BLaER1 treated with 17β-estradiol and CSF1 and Interleukin-3, amounts not matched to agents 10 nM and 100 nM (cell line): ENCODE measurements at regions not wholly inside any gene's neighbourhood (a gene's known extent, or its start where the extent isn't known, plus 50 kb on each side); places are given as distances from the start of the nearest gene placed in this dataset.

Source experiments
- H3K27ac ChIP-seq, 11 experiments: shearing (Covaris generic); formaldehyde crosslinking; 2 replicates each; pipeline ENCODE4 v1.8.1; 2022
- H3K27me3 ChIP-seq, 11 experiments: shearing (Covaris generic); formaldehyde crosslinking; 2 replicates each; pipeline ENCODE4 v1.8.1; 2022
- H3K36me3 ChIP-seq, 11 experiments: shearing (Covaris generic); formaldehyde crosslinking; 2 replicates each; pipeline ENCODE4 v1.8.1; 2022
- H3K4me1 ChIP-seq, 10 experiments: shearing (Covaris generic); formaldehyde crosslinking; 2 replicates each; pipeline ENCODE4 v1.8.1; 2022
- H3K4me2 ChIP-seq, 11 experiments: shearing (Covaris generic); formaldehyde crosslinking; 2 replicates each; pipeline ENCODE4 v1.8.1; 2022
- H3K4me3 ChIP-seq, 10 experiments: shearing (Covaris generic); formaldehyde crosslinking; 2 replicates each; pipeline ENCODE4 v1.8.1; 2022
- H3K9ac ChIP-seq, 11 experiments: shearing (Covaris generic); formaldehyde crosslinking; 2 replicates each; pipeline ENCODE4 v1.8.1; 2022
- H3K9me3 ChIP-seq, 11 experiments: shearing (Covaris generic); formaldehyde crosslinking; replicated peaks in 1 of 11; 2 replicates each; pipeline ENCODE4 v1.8.1; 2022
- H4K20me1 ChIP-seq, 11 experiments: shearing (Covaris generic); formaldehyde crosslinking; 2 replicates each; pipeline ENCODE4 v1.8.1; 2022
- Cebpa-rat ChIP-seq, 11 experiments: shearing (Covaris generic); IDR thresholded peaks; 2 replicates each; pipeline ENCODE4 v1.8.1; 2022

DNA sequence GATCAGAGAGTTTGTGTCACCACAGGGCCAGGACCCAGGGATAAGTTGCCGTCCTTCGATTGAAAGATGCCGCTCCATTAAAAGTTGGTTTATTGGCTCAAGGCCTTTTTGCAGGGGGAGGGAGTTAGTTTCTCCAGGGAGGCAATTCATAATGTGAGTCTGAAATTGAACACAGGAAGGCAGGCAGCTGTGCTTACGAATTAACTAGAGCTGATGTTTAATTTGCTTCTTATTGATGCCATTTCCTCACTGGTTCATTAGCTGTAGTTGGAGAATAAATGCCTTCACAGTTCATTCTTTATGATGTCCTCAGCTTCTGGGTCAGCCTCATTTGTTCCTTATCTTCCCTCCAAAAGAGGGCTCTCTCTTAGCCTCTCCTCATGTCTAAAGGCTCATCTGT is 113.2 kb upstream of the PTPRT start:
- H4K20me1 ChIP-seq: no peaks in the 10 kb centered on the region
- H3K27me3 ChIP-seq: no peaks in the 10 kb centered on the region
- no peak overlapping the region for H3K27ac ChIP-seq
- H3K4me2 ChIP-seq: no peak overlapping the region
- TF ChIP-seq Cebpa-rat (IDR thresholded peaks at IDR 0.05): no peak
- H3K36me3 ChIP-seq: no peaks in the 10 kb centered on the region
- peaks cover 0 to 1% (median 0%) of the 10 kb centered on the region in 11 experiments; a peak in 3 of 22 replicates for H3K9me3 ChIP-seq
- H3K4me3 ChIP-seq: no peak overlapping the region
- no peak overlapping the region for H3K9ac ChIP-seq
- peaks cover 0 to 11% (median 0%) of the 10 kb centered on the region in 10 experiments; a peak in 1 of 20 replicates for H3K4me1 ChIP-seq

DNA sequence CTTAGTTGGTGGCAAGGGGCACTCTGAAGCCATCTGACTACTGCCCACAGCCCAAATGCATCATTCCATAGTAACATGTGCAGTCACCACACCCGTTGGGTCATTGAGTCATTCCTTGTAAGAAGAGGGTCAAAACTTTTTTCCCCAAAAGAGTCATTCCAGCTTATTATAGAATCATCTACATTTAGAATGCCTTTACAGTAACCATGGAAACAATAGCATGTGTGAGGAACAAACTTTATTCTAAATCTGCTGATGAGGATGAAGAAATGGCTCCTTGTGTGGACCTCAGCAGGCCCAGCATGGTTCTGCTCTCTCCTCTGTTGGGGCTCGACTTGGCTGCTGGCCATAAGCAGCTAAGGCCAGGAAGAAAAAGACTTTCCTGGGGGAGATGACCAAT is 111.2 kb upstream of the PTPRT start:
- Histone ChIP-seq H3K36me3 (no peaks in the 10 kb centered on the region), H3K4me1 (peaks cover 0 to 11% (median 0%) of the 10 kb centered on the region in 10 experiments; a peak in 1 of 20 replicates), H4K20me1 (no peaks in the 10 kb centered on the region), H3K9ac (no peak overlapping the region), H3K27ac (no peak overlapping the region), H3K9me3 (peaks cover 0 to 15% (median 0%) of the 10 kb centered on the region in 11 experiments; a peak in 4 of 22 replicates), H3K4me2 (peak overlapping the region in 1 of 11 experiments; percentile 27; a peak in 1 of 22 replicates), H3K27me3 (no peaks in the 10 kb centered on the region), H3K4me3 (no peak overlapping the region)
- no peak for TF ChIP-seq Cebpa-rat (IDR thresholded peaks at IDR 0.05)

DNA sequence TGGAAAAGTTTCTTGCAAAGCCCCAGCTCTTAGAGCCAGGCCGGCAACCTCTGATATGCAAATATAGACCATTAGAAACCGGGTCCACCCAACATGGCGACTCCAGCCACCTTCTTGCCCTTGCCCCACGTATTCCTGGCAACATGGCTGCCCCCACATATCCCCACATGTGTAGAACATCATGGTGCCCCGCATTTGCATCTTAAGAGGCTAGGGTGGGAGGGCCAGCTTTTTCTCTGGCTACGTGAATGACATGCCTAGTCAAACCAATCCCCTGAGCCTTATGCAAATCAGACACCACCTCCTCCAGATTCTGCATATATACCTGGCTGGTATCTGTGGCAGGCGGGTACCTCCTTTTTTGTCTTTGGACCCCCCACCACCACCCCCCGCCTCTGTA is 106.1 kb upstream of the PTPRT start:
- Histone ChIP-seq H3K27ac (no peak overlapping the region), H3K36me3 (no peaks in the 10 kb centered on the region), H3K4me1 (peaks cover 0 to 20% (median 2%) of the 10 kb centered on the region in 10 experiments; a peak in 4 of 20 replicates), H3K4me3 (no peak overlapping the region), H3K27me3 (no peaks in the 10 kb centered on the region), H3K9me3 (peaks cover 0 to 27% (median 0%) of the 10 kb centered on the region in 11 experiments; a peak in 8 of 22 replicates), H4K20me1 (no peaks in the 10 kb centered on the region), H3K9ac (no peak overlapping the region), H3K4me2 (no peak overlapping the region)
- TF ChIP-seq Cebpa-rat (IDR thresholded peaks at IDR 0.05): no peak

DNA sequence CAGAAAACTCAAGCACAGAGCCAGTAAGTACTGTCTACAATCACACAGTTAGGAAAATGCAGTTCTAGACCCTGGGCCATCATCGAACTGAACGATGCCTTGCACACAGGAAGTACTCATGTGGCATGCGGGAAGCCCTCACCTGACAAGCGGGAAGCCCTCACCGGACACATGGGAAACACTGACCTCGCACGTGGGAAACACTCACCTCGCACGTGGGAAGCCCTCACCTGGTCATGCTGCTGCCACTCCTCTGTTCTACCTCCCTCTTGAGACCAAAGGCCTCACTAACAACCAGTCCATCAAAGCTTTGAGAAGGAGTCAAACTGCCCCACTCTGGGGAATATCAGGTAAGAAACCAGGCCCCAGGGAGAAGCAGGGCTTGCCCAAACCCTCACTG is 105.6 kb upstream of the PTPRT start:
- no peaks in the 10 kb centered on the region for H3K27me3 ChIP-seq
- H3K4me1 ChIP-seq: peaks cover 0 to 15% (median 2%) of the 10 kb centered on the region in 10 experiments; a peak in 4 of 20 replicates
- H4K20me1 ChIP-seq: no peaks in the 10 kb centered on the region
- no peak overlapping the region for H3K9ac ChIP-seq
- no peak overlapping the region for H3K4me2 ChIP-seq
- H3K9me3 ChIP-seq: peaks cover 0 to 27% (median 0%) of the 10 kb centered on the region in 11 experiments; a peak in 8 of 22 replicates
- H3K36me3 ChIP-seq: no peaks in the 10 kb centered on the region
- no peak for TF ChIP-seq Cebpa-rat (IDR thresholded peaks at IDR 0.05)
- no peak overlapping the region for H3K4me3 ChIP-seq
- H3K27ac ChIP-seq: no peak overlapping the region

- no peak overlapping the region for H3K9ac ChIP-seq
- H4K20me1 ChIP-seq: no peaks in the 10 kb centered on the region
- H3K27me3 ChIP-seq: no peaks in the 10 kb centered on the region
- peaks cover 0 to 27% (median 0%) of the 10 kb centered on the region in 11 experiments; a peak in 8 of 22 replicates for H3K9me3 ChIP-seq
- no peak for TF ChIP-seq Cebpa-rat (IDR thresholded peaks at IDR 0.05)
- H3K4me2 ChIP-seq: no peak overlapping the region
- no peaks in the 10 kb centered on the region for H3K36me3 ChIP-seq
- H3K4me1 ChIP-seq: peaks cover 0 to 15% (median 2%) of the 10 kb centered on the region in 10 experiments; a peak in 3 of 20 replicates
- H3K4me3 ChIP-seq: no peak overlapping the region
- H3K27ac ChIP-seq: no peak overlapping the region
Measured at GRCh38 chr20:43294031-43294430, 104.3 kb upstream of the PTPRT start.

DNA sequence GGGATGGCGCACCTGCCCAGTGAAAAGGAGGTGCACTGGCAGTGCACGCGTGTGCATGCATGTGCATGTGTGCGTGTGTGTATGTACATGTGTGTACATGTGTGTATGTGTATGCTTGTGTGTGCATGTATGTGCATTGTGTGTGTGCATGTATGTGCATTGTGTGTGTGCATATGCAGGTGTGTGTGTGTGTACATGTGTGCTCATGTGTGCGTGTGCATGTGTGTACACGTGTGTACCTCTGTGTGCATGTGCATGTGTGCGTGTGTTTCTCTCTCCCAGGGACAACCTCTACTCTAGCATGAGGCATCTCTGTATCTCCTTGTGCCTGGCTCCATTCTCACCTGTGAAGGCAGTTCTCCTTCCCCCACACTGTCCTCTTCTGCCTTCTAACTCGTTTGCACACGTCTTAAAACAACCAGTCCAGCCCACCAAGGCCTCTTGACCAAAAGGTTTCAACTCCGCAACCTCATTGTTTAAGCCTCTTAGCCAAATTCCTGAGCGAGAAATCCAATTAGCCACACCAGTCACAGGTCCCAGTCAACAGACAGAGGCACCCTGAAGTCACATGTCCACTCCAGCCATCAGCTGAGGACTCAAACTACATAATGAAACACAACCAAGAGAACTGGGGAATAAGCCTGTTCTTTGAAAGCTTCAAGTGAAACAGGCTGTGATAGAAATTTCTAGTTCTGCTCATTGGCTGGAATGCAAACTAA is 103.5 kb upstream of the PTPRT start:
- H3K4me3 ChIP-seq: no peak overlapping the region
- H4K20me1 ChIP-seq: no peaks in the 10 kb centered on the region
- H3K4me1 ChIP-seq: peaks cover 0 to 15% (median 2%) of the 10 kb centered on the region in 10 experiments; a peak in 3 of 20 replicates
- no peaks in the 10 kb centered on the region for H3K27me3 ChIP-seq
- no peak overlapping the region for H3K4me2 ChIP-seq
- no peak overlapping the region for H3K27ac ChIP-seq
- H3K9ac ChIP-seq: no peak overlapping the region
- TF ChIP-seq Cebpa-rat (IDR thresholded peaks at IDR 0.05): no peak
- peaks cover 0 to 27% (median 0%) of the 10 kb centered on the region in 11 experiments; a peak in 8 of 22 replicates for H3K9me3 ChIP-seq
- no peaks in the 10 kb centered on the region for H3K36me3 ChIP-seq

- H3K4me2 ChIP-seq: peak overlapping the region in 5 of 11 experiments; percentile 3 to 26 (median 17); a peak in 4 of 22 replicates
- no peak overlapping the region for H3K9ac ChIP-seq
- H3K27me3 ChIP-seq: no peaks in the 10 kb centered on the region
- no peak overlapping the region for H3K27ac ChIP-seq
- no peaks in the 10 kb centered on the region for H3K36me3 ChIP-seq
- H3K9me3 ChIP-seq: peaks cover 0 to 25% (median 0%) of the 10 kb centered on the region in 11 experiments; a peak in 8 of 22 replicates
- no peak for TF ChIP-seq Cebpa-rat (IDR thresholded peaks at IDR 0.05)
- H3K4me3 ChIP-seq: no peak overlapping the region
- peaks cover 0 to 15% (median 2%) of the 10 kb centered on the region in 10 experiments; a peak in 3 of 20 replicates for H3K4me1 ChIP-seq
- no peaks in the 10 kb centered on the region for H4K20me1 ChIP-seq
Measured at GRCh38 chr20:43292222-43292621, 102.5 kb upstream of the PTPRT start.

GRCh38 chr20:43287637-43288036 is 97.9 kb upstream of the PTPRT start:
- Histone ChIP-seq H3K4me1 (peaks cover 0 to 27% (median 3%) of the 10 kb centered on the region in 10 experiments; a peak in 7 of 20 replicates), H3K9ac (no peak overlapping the region), H4K20me1 (no peaks in the 10 kb centered on the region), H3K9me3 (peaks cover 0 to 10% (median 0%) of the 10 kb centered on the region in 11 experiments; a peak in 2 of 22 replicates), H3K27ac (no peak overlapping the region), H3K27me3 (no peaks in the 10 kb centered on the region), H3K4me2 (no peak overlapping the region), H3K4me3 (no peak overlapping the region), H3K36me3 (no peaks in the 10 kb centered on the region)
- TF ChIP-seq Cebpa-rat (IDR thresholded peaks at IDR 0.05): no peak

- no peak for TF ChIP-seq Cebpa-rat (IDR thresholded peaks at IDR 0.05)
- Histone ChIP-seq H3K4me3 (no peak overlapping the region), H3K4me1 (peaks cover 0 to 18% (median 0%) of the 10 kb centered on the region in 10 experiments; a peak in 5 of 20 replicates), H3K27me3 (no peaks in the 10 kb centered on the region), H3K27ac (no peak overlapping the region), H3K36me3 (no peaks in the 10 kb centered on the region), H3K4me2 (peak overlapping the region in 3 of 11 experiments; percentile 27 to 47 (median 46); a peak in 6 of 22 replicates), H3K9ac (no peak overlapping the region), H3K9me3 (peaks cover 0 to 10% (median 0%) of the 10 kb centered on the region in 11 experiments; a peak in 5 of 22 replicates), H4K20me1 (no peaks in the 10 kb centered on the region)
Measured at GRCh38 chr20:43285170-43285569, 95.5 kb upstream of the PTPRT start.
